ENCODE measurements at regions not wholly inside any gene's neighbourhood (a gene's known extent, or its start where the extent isn't known, plus 50 kb on each side); places are given as distances from the start of the nearest gene placed in this dataset.
"Not testable (repeated sequence)": the region's sequence is repeated elsewhere in the genome, so short reads cannot be mapped to it uniquely, and the experiment has no call there.

- no peaks in the 10 kb centered on the region for H3K27me3 ChIP-seq (ENCODE audit: control insufficient read depth, insufficient read depth, low read length)
- H3K27me3 Mint-ChIP-seq (ENCODE audit: low read depth in 2 of 2), result peaks cover 3 to 7% of the 10 kb centered on the region in 2 donors
- no peaks in the 10 kb centered on the region for H3K9me3 ChIP-seq (ENCODE audit: control insufficient read depth, insufficient read depth, low read length)
- no peak for TF ChIP-seq CTCF (IDR thresholded peaks at IDR 0.05)
- no peaks in the 10 kb centered on the region for H3K4me1 ChIP-seq (ENCODE audit: control insufficient read depth, insufficient read depth, low read length)
- no peaks in the 10 kb centered on the region for H3K36me3 ChIP-seq (ENCODE audit: control insufficient read depth, insufficient read depth, low read length)
- no peaks in the 10 kb centered on the region for H3K4me1 Mint-ChIP-seq
- intact Hi-C loops (cut with micrococcal nuclease), result no loop called here
- H3K27ac Mint-ChIP-seq, result no peak overlapping the region
- ATAC-seq (no peak), DNase-seq (no peak)
- H3K4me3 ChIP-seq (ENCODE audit: low read length), result no peak overlapping the region
- H3K9me3 Mint-ChIP-seq, result no peaks in the 10 kb centered on the region
- no peaks in the 10 kb centered on the region for H3K36me3 Mint-ChIP-seq
- H3K27ac ChIP-seq (ENCODE audit: low read length), result no peak overlapping the region
- H3K4me3 Mint-ChIP-seq, result no peak overlapping the region
Measured at GRCh38 chr4:158958489-158959270, 144.2 kb upstream of the RAPGEF2 start.

GRCh38 chr4:158962393-158962792 is 140.5 kb upstream of the RAPGEF2 start:
- H3K4me1 ChIP-seq (ENCODE audit: control insufficient read depth, insufficient read depth, low read length), result no peaks in the 10 kb centered on the region
- H3K27ac ChIP-seq (ENCODE audit: low read length), result no peak overlapping the region
- WGBS (ENCODE audit: insufficient coverage), result 71% methylated on average over 1 of the region's 2 CpGs
- DNase-seq (no peak), ATAC-seq (no peak)
- no peaks in the 10 kb centered on the region for H3K9me3 ChIP-seq (ENCODE audit: control insufficient read depth, insufficient read depth, low read length)
- Mint-ChIP-seq H3K27ac (no peak overlapping the region), H3K27me3 (ENCODE audit: low read depth in 2 of 2) (peaks cover 6 to 12% of the 10 kb centered on the region in 2 donors), H3K4me1 (no peaks in the 10 kb centered on the region), H3K4me3 (no peak overlapping the region), H3K36me3 (no peaks in the 10 kb centered on the region), H3K9me3 (no peaks in the 10 kb centered on the region)
- intact Hi-C loops (cut with micrococcal nuclease), result no loop called here
- no peak for TF ChIP-seq CTCF (IDR thresholded peaks at IDR 0.05)
- no peak overlapping the region for H3K4me3 ChIP-seq (ENCODE audit: low read length)
- no peaks in the 10 kb centered on the region for H3K36me3 ChIP-seq (ENCODE audit: control insufficient read depth, insufficient read depth, low read length)
- H3K27me3 ChIP-seq (ENCODE audit: control insufficient read depth, insufficient read depth, low read length), result peaks cover 2% of the 10 kb centered on the region

GRCh38 chr4:158963282-158963681 is 139.6 kb upstream of the RAPGEF2 start:
- H3K4me3 Mint-ChIP-seq; H3K4me1 Mint-ChIP-seq; H3K9me3 Mint-ChIP-seq; H3K4me1 ChIP-seq (ENCODE audit: control insufficient read depth, insufficient read depth, low read length); ATAC-seq; H3K27ac Mint-ChIP-seq; H3K27me3 ChIP-seq (ENCODE audit: control insufficient read depth, insufficient read depth, low read length); DNase-seq; H3K36me3 ChIP-seq (ENCODE audit: control insufficient read depth, insufficient read depth, low read length); H3K9me3 ChIP-seq (ENCODE audit: control insufficient read depth, insufficient read depth, low read length); H3K27ac ChIP-seq (ENCODE audit: low read length); H3K4me3 ChIP-seq (ENCODE audit: low read length); H3K36me3 Mint-ChIP-seq; intact Hi-C loops (cut with micrococcal nuclease): not testable (repeated sequence)
- WGBS (ENCODE audit: insufficient coverage), result 95% methylated on average over 2 of the region's 2 CpGs
- peaks cover 6 to 12% of the 10 kb centered on the region in 2 donors for H3K27me3 Mint-ChIP-seq (ENCODE audit: low read depth in 2 of 2)

- DNase-seq (no peak), ATAC-seq (no peak)
- no peaks in the 10 kb centered on the region for H3K9me3 Mint-ChIP-seq
- peaks cover 2% of the 10 kb centered on the region for H3K27me3 ChIP-seq (ENCODE audit: control insufficient read depth, insufficient read depth, low read length)
- H3K36me3 Mint-ChIP-seq, result no peaks in the 10 kb centered on the region
- intact Hi-C loops (cut with micrococcal nuclease), result no loop called here
- peaks cover 7 to 22% of the 10 kb centered on the region in 2 donors for H3K27me3 Mint-ChIP-seq (ENCODE audit: low read depth in 2 of 2)
- no peaks in the 10 kb centered on the region for H3K4me1 Mint-ChIP-seq
- TF ChIP-seq CTCF (IDR thresholded peaks at IDR 0.05), result no peak
- no peak overlapping the region for H3K27ac Mint-ChIP-seq
- no peak overlapping the region for H3K4me3 ChIP-seq (ENCODE audit: low read length)
- no peak overlapping the region for H3K4me3 Mint-ChIP-seq
- 70% methylated on average over 1 of the region's 5 CpGs for WGBS (ENCODE audit: insufficient coverage)
- H3K4me1 ChIP-seq (ENCODE audit: control insufficient read depth, insufficient read depth, low read length), result no peaks in the 10 kb centered on the region
- H3K9me3 ChIP-seq (ENCODE audit: control insufficient read depth, insufficient read depth, low read length), result no peaks in the 10 kb centered on the region
- no peaks in the 10 kb centered on the region for H3K36me3 ChIP-seq (ENCODE audit: control insufficient read depth, insufficient read depth, low read length)
- H3K27ac ChIP-seq (ENCODE audit: low read length), result no peak overlapping the region
Measured at GRCh38 chr4:158964114-158964727, 138.7 kb upstream of the RAPGEF2 start.

Data from natural killer cell (primary cell).